Neural cell (in vitro differentiated cells): ENCODE measurements at regions not wholly inside any gene's neighbourhood (a gene's known extent, or its start where the extent isn't known, plus 50 kb on each side); places are given as distances from the start of the nearest gene placed in this dataset.

ENCODE experiments used
- H2AFZ ChIP-seq: fragments of 200-600, 300-800 bp; sonication (generic), shearing (Covaris generic); 2 replicates; pipeline ENCODE4 v1.6.0; 2014; ENCODE audit warnings: low read depth, mild to moderate bottlenecking, antibody characterized with exemption, low read length, moderate library complexity
- H3F3A ChIP-seq: fragments of 200-600 bp; shearing (Covaris generic); 2 replicates; pipeline ENCODE4 v1.6.1; 2016; ENCODE audit warnings: mild to moderate bottlenecking, moderate library complexity, mixed read lengths, antibody characterized with exemption, low read length; ENCODE audit not compliant: insufficient read depth, poor library complexity, severe bottlenecking
- H3K27ac ChIP-seq: fragments of 200-600, 300-800 bp; sonication (generic), shearing (Covaris generic); 2 replicates; pipeline ENCODE4 v1.5.1; 2014; ENCODE audit warnings: mild to moderate bottlenecking, low read length, moderate library complexity
- H3K27me3 ChIP-seq: fragments of 300-800, 200-600 bp; sonication (generic), shearing (Covaris generic); 2 replicates; pipeline ENCODE4 v1.6.0; 2014; ENCODE audit warnings: mild to moderate bottlenecking, low read depth, low read length, moderate library complexity; ENCODE audit not compliant: insufficient read depth
- H3K36me3 ChIP-seq: fragments of 300-800, 200-600 bp; sonication (generic), shearing (Covaris generic); 2 replicates; pipeline ENCODE4 v1.5.1; 2014; ENCODE audit warnings: mild to moderate bottlenecking, antibody characterized with exemption, low read length, moderate library complexity; ENCODE audit not compliant: insufficient read depth
- H3K4me2 ChIP-seq: fragments of 300-800, 200-600 bp; sonication (generic), shearing (Covaris generic); 2 replicates; pipeline ENCODE4 v1.6.0; 2014; ENCODE audit warnings: mild to moderate bottlenecking, low read length
- H3K4me3 ChIP-seq: fragments of 300-800, 200-600 bp; sonication (generic), shearing (Covaris generic); 2 replicates; pipeline ENCODE4 v1.5.1; 2014; ENCODE audit warnings: mild to moderate bottlenecking, low read length, moderate library complexity
- H3K79me2 ChIP-seq: fragments of 200-600 bp; shearing (Covaris generic); replicated peaks from 2 replicates; pipeline ENCODE4 v1.6.0; 2014; ENCODE audit warnings: mild to moderate bottlenecking, low read length, moderate library complexity; ENCODE audit not compliant: insufficient read depth
- H3K9ac ChIP-seq: fragments of 300-800, 200-600 bp; sonication (generic), shearing (Covaris generic); 2 replicates; pipeline ENCODE4 v1.6.1; 2016; ENCODE audit warnings: mild to moderate bottlenecking, low read length, mixed read lengths
- H3K9me2 ChIP-seq: fragments of 200-600 bp; shearing (Covaris generic); 2 replicates; pipeline ENCODE4 v1.6.1; 2016; ENCODE audit warnings: mild to moderate bottlenecking, low read length, mixed read lengths; ENCODE audit not compliant: insufficient read depth
- H3K9me3 ChIP-seq: fragments of 200-600, 300-800 bp; sonication (generic), shearing (Covaris generic); 2 replicates; pipeline ENCODE4 v1.6.1; 2016; ENCODE audit warnings: mild to moderate bottlenecking, mixed run types, low read length, moderate library complexity, mixed read lengths
- H4K20me1 ChIP-seq: fragments of 200-600 bp; shearing (Covaris generic); 2 replicates; pipeline ENCODE4 v1.6.1; 2016; ENCODE audit warnings: mild to moderate bottlenecking, mixed run types; ENCODE audit not compliant: insufficient read depth
- CTCF ChIP-seq: fragments of 450-650 bp; IDR thresholded peaks from 2 replicates; pipeline ENCODE4 v1.5.1; 2014; ENCODE audit warnings: antibody characterized with exemption, mild to moderate bottlenecking, moderate library complexity; ENCODE audit not compliant: poor library complexity, severe bottlenecking
- EP300 ChIP-seq: fragments of 450-650 bp; conservative IDR thresholded peaks from 2 replicates; pipeline ENCODE4 v1.6.1; 2014; ENCODE audit warnings: antibody characterized with exemption, mild to moderate bottlenecking, moderate library complexity; ENCODE audit not compliant: poor library complexity, severe bottlenecking
- EZH2 ChIP-seq: fragments of 200-600, 300-800 bp; shearing (Covaris generic), sonication (generic); IDR thresholded peaks from 2 replicates; pipeline ENCODE4 v1.6.1; 2014; ENCODE audit warnings: antibody characterized with exemption, low read length, borderline replicate concordance, mild to moderate bottlenecking; ENCODE audit not compliant: insufficient read depth, poor library complexity, severe bottlenecking
- POLR2AphosphoS5 ChIP-seq: IDR thresholded peaks from 2 replicates; pipeline ENCODE4 v1.6.1; 2012
- RAD21 ChIP-seq: fragments of 450-650 bp; conservative IDR thresholded peaks from 2 replicates; pipeline ENCODE4 v1.6.1; 2014; ENCODE audit warnings: antibody characterized with exemption, mild to moderate bottlenecking, moderate library complexity
- REST ChIP-seq: IDR thresholded peaks from 2 replicates; pipeline ENCODE4 v1.6.1; 2012; ENCODE audit warnings: borderline replicate concordance
- SMC3 ChIP-seq: fragments of 450-650 bp; conservative IDR thresholded peaks from 2 replicates; pipeline ENCODE4 v1.6.1; 2014; ENCODE audit warnings: antibody characterized with exemption, mild to moderate bottlenecking, moderate library complexity; ENCODE audit not compliant: poor library complexity

DNA sequence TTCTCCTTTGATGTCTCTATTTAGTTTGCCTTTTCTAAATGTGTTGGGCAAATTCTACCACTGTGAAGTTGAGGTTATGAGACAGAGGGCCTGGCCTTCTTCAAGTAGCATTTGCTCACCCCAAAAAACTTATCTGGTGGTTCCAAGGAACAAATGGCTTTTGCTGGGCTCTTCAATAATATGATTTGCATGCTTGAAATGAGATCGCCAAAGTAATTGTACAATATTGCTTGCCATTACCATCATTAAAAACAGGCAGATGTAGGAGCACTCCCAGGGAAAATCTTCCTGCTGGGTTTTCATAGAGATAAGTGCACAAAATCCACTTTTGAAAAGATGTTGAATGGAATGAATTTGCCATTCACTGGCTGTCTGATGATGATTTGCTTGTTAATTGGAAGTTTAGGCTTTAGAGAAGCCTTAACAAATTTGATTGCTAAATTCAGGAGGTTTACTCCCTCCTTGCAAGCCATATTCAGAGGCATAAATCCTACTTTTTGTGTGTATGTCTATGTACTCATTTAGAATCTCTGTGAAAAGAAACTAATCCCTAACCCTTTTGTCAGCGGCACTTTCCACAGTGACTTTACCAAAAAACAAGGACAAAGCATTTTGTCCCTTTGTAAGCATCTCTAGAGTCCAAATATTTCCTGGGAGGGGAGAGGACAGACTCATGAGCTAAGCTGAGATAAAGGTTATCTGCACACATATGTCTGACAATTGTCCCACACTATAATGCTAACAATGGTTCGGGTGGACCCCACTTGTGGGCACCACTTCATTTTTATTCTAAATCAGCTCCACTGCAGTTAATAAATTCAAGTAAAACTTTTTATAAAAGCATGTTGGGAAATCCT is 240.8 kb upstream of the PIK3C3 start:
- Histone ChIP-seq H3K4me3 (no peak overlapping the region), H3K36me3 (no peaks in the 10 kb centered on the region), H3K9ac (no peak overlapping the region), H3K79me2 (no peaks in the 10 kb centered on the region), H3K9me3 (no peaks in the 10 kb centered on the region), H2AFZ (no peak overlapping the region), H3K27me3 (no peaks in the 10 kb centered on the region), H4K20me1 (no peaks in the 10 kb centered on the region), H3K9me2 (no peaks in the 10 kb centered on the region), H3K27ac (no peak overlapping the region), H3F3A (no peaks in the 10 kb centered on the region), H3K4me2 (no peak overlapping the region)
- no peak for TF ChIP-seq RAD21
- TF ChIP-seq CTCF, result no peak
- no peak for TF ChIP-seq REST

DNA sequence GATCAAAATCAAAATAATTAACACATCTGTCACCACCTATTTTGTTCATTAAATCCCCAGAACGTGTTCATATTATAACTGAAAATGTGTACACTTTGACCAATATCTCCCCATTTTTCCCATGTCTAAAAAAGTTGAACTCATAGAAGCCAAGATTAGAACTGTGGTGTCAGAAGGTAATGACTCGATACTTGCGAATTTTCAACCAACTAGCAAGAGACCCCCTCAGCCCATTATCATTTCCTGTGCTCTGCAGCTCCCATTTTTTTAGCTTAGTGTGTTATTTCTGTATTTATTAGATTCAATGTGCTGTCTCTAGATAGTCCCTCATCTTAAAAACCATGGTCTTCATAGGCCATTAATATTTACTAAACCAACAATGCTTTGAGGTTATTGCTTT is 248.7 kb upstream of the PIK3C3 start:
- Histone ChIP-seq H3F3A (no peaks in the 10 kb centered on the region), H3K9me3 (no peaks in the 10 kb centered on the region), H3K27me3 (no peaks in the 10 kb centered on the region), H3K27ac (no peak overlapping the region), H3K4me2 (no peak overlapping the region), H3K9ac (no peak overlapping the region), H3K36me3 (no peaks in the 10 kb centered on the region), H3K79me2 (no peaks in the 10 kb centered on the region), H3K9me2 (no peaks in the 10 kb centered on the region), H4K20me1 (no peaks in the 10 kb centered on the region), H3K4me3 (no peak overlapping the region), H2AFZ (no peak overlapping the region)
- TF ChIP-seq SMC3 (no peak), POLR2AphosphoS5 (no peak), EP300 (no peak), REST (no peak), EZH2 (no peak)
